Uterus (tissue), 2 donors: ENCODE measurements at regions not wholly inside any gene's neighbourhood (a gene's known extent, or its start where the extent isn't known, plus 50 kb on each side); places are given as distances from the start of the nearest gene placed in this dataset.
A peak's percentile ranks its signal among the peaks of the same experiment; 100 is the strongest.

ENCODE experiments used
- POLR2A ChIP-seq, 2 donors: fragments of 450-650 bp; IDR thresholded peaks; one replicate each; pipeline ENCODE4 v1.6.1; 2016; ENCODE audit warnings: antibody characterized with exemption in 2 of 2, mild to moderate bottlenecking in 1 of 2, moderate library complexity in 1 of 2
- TF ChIP-seq, protein P1 (sequence below), 4 experiments: fragments of 200-600 bp in 2 of 4; fragments of 450-650 bp in 2 of 4; sonication (generic) in 2 of 4; IDR thresholded peaks; one replicate each; pipeline ENCODE4 v1.5.1; 2016 to 2019; ENCODE audit warnings: antibody characterized with exemption in 4 of 4, mild to moderate bottlenecking in 2 of 4, moderate library complexity in 1 of 4

DNA sequence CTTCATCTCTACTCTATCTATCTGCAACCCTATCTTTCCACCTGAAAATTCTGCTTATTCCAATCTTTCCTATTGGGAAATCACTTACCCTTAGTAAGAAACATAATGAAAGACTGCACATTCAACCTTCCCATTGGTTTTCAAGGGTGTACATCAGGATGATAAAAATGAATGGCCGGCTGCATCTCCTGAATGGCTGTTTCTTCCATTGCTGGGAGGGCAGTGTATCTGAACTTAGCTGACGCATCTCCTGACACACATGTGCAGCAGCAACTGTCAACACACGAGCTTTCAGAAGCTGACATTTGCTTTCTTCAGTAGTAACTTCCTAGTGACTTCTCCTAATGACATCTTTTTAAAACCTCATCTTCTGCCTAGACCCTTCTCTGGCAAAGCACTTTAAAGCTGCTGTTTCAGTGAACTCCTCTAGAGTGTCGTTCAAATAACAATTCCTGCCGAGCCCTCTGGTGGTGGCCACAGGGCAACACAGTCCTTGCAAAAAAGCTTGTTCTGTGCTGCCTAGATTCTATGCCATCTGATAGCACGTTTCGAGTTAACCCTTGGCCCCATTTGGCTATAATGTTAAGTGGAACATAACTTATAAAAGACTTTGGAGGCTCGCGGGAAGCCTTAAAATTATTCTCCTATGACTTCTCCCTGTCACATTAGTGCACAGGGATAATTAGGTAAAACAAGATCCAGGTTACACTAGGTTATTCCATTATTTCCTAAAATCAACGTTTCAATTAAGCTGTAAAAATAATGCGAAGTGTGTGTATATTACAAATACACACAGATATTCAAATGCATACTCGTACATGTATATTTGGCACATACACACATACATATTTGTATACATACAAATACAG is 2340.7 kb downstream of the PCDH7 start:
- TF ChIP-seq, protein P1, sequence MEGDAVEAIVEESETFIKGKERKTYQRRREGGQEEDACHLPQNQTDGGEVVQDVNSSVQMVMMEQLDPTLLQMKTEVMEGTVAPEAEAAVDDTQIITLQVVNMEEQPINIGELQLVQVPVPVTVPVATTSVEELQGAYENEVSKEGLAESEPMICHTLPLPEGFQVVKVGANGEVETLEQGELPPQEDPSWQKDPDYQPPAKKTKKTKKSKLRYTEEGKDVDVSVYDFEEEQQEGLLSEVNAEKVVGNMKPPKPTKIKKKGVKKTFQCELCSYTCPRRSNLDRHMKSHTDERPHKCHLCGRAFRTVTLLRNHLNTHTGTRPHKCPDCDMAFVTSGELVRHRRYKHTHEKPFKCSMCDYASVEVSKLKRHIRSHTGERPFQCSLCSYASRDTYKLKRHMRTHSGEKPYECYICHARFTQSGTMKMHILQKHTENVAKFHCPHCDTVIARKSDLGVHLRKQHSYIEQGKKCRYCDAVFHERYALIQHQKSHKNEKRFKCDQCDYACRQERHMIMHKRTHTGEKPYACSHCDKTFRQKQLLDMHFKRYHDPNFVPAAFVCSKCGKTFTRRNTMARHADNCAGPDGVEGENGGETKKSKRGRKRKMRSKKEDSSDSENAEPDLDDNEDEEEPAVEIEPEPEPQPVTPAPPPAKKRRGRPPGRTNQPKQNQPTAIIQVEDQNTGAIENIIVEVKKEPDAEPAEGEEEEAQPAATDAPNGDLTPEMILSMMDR (IDR thresholded peaks at IDR 0.05) = peak in 2 of 4 experiments; percentile 18 to 25
- no peak for TF ChIP-seq POLR2A (IDR thresholded peaks at IDR 0.05)
